ENCODE measurements at regions not wholly inside any gene's neighbourhood (a gene's known extent, or its start where the extent isn't known, plus 50 kb on each side); places are given as distances from the start of the nearest gene placed in this dataset.

- DNase-seq = no peak
These were observed 99.6 kb downstream of the LURAP1L start for GRCh38 chr9:12874395-12874794.

- no peak for DNase-seq
These were observed 100.4 kb downstream of the LURAP1L start for GRCh38 chr9:12875191-12875590.

- DNase-seq = no peak
These were observed 102.1 kb downstream of the LURAP1L start for GRCh38 chr9:12876872-12877271.

- DNase-seq = no peak
These were observed 103.6 kb downstream of the LURAP1L start for GRCh38 chr9:12878351-12878978.

- DNase-seq = no peak
These were observed 105.1 kb downstream of the LURAP1L start for GRCh38 chr9:12879961-12880360.

GRCh38 chr9:12880406-12881015 lies 105.7 kb downstream of the LURAP1L start:
- DNase-seq = no peak

GRCh38 chr9:12882430-12882829 lies 107.6 kb downstream of the LURAP1L start:
- no peak for DNase-seq

- DNase-seq = no peak
These were observed 110.0 kb downstream of the LURAP1L start for GRCh38 chr9:12884736-12885395.

GRCh38 chr9:12889402-12890106 lies 114.7 kb downstream of the LURAP1L start:
- no peak for DNase-seq

GRCh38 chr9:12891588-12891987 lies 116.8 kb downstream of the LURAP1L start:
- DNase-seq = no peak

- DNase-seq = no peak
These were observed 128.5 kb downstream of the LURAP1L start for GRCh38 chr9:12903316-12903715.

- DNase-seq = no peak
These were observed 129.6 kb downstream of the LURAP1L start for GRCh38 chr9:12904261-12905000.

- DNase-seq = no peak
These were observed 131.8 kb downstream of the LURAP1L start for GRCh38 chr9:12906646-12907045.

- DNase-seq = no peak
These were observed 134.1 kb downstream of the LURAP1L start for GRCh38 chr9:12908895-12909294.

GRCh38 chr9:12915366-12915954 lies 140.6 kb downstream of the LURAP1L start:
- no peak for DNase-seq

- DNase-seq = no peak
These were observed 141.2 kb downstream of the LURAP1L start for GRCh38 chr9:12916042-12916441.

- no peak for DNase-seq
These were observed 145.6 kb downstream of the LURAP1L start for GRCh38 chr9:12920437-12920836.

- no peak for DNase-seq
These were observed 146.8 kb downstream of the LURAP1L start for GRCh38 chr9:12921621-12922020.

- no peak for DNase-seq
These were observed 147.5 kb downstream of the LURAP1L start for GRCh38 chr9:12922224-12922866.

- DNase-seq = no peak
These were observed 148.7 kb downstream of the LURAP1L start for GRCh38 chr9:12923468-12924009.

GRCh38 chr9:12930906-12931305 lies 156.1 kb downstream of the LURAP1L start:
- no peak for DNase-seq

- no peak for DNase-seq
These were observed 159.1 kb downstream of the LURAP1L start for GRCh38 chr9:12933957-12934356.
